IPS DF 19.7 (cell line): ENCODE measurements at regions not wholly inside any gene's neighbourhood (a gene's known extent, or its start where the extent isn't known, plus 50 kb on each side); places are given as distances from the start of the nearest gene placed in this dataset.
"Not testable (repeated sequence)": the region's sequence is repeated elsewhere in the genome, so short reads cannot be mapped to it uniquely, and the experiment has no call there.

Source experiments
- DNase-seq: peaks from one replicate; pipeline ENCODE4 v3.0.0-alpha.2; 2013; ENCODE audit warnings: low read depth, low spot score

GRCh38 chr2:53209679-53210458 lies 557.7 kb upstream of the CHAC2 start:
- no peak for DNase-seq

GRCh38 chr2:53208815-53209214 lies 558.8 kb upstream of the CHAC2 start:
- DNase-seq, result no peak

- not testable (repeated sequence) for DNase-seq
Measured at GRCh38 chr2:53206226-53206625, 561.4 kb upstream of the CHAC2 start.

GRCh38 chr2:53202063-53202462 lies 565.5 kb upstream of the CHAC2 start:
- DNase-seq, result no peak

GRCh38 chr2:53200072-53200471 lies 567.5 kb upstream of the CHAC2 start:
- no peak for DNase-seq

- DNase-seq, result no peak
Measured at GRCh38 chr2:53188851-53189510, 578.6 kb upstream of the CHAC2 start.

- DNase-seq, result no peak
Measured at GRCh38 chr2:53183581-53183980, 584.0 kb upstream of the CHAC2 start.

- no peak for DNase-seq
Measured at GRCh38 chr2:53182601-53183000, 585.0 kb upstream of the CHAC2 start.

- no peak for DNase-seq
Measured at GRCh38 chr2:53181759-53182158, 585.8 kb upstream of the CHAC2 start.

GRCh38 chr2:53177327-53177726 lies 590.3 kb upstream of the CHAC2 start:
- no peak for DNase-seq

GRCh38 chr2:53174539-53174938 lies 593.1 kb upstream of the CHAC2 start:
- DNase-seq, result no peak

- no peak for DNase-seq
Measured at GRCh38 chr2:53173698-53174455, 593.7 kb upstream of the CHAC2 start.

GRCh38 chr2:53173091-53173490 lies 594.5 kb upstream of the CHAC2 start:
- no peak for DNase-seq

- DNase-seq, result no peak
Measured at GRCh38 chr2:53170466-53170865, 597.1 kb upstream of the CHAC2 start.

GRCh38 chr2:53167227-53167626 lies 600.4 kb upstream of the CHAC2 start:
- DNase-seq, result no peak

- no peak for DNase-seq
Measured at GRCh38 chr2:53150146-53150545, 617.5 kb upstream of the CHAC2 start.

- no peak for DNase-seq
Measured at GRCh38 chr2:53148221-53148620, 619.4 kb upstream of the CHAC2 start.

GRCh38 chr2:53131416-53131815 lies 636.2 kb upstream of the CHAC2 start:
- no peak for DNase-seq

- DNase-seq, result no peak
Measured at GRCh38 chr2:53130441-53130943, 637.1 kb upstream of the CHAC2 start.

GRCh38 chr2:53129851-53130250 lies 637.8 kb upstream of the CHAC2 start:
- DNase-seq, result no peak

- DNase-seq, result no peak
Measured at GRCh38 chr2:53127061-53127650, 640.4 kb upstream of the CHAC2 start.

GRCh38 chr2:53114991-53115390 lies 652.6 kb upstream of the CHAC2 start:
- DNase-seq, result no peak
